GM12878 (cell line): ENCODE measurements at regions not wholly inside any gene's neighbourhood (a gene's known extent, or its start where the extent isn't known, plus 50 kb on each side); places are given as distances from the start of the nearest gene placed in this dataset.
"Not testable (repeated sequence)": the region's sequence is repeated elsewhere in the genome, so short reads cannot be mapped to it uniquely, and the experiment has no call there.

Experiments used
- ATAC-seq: fragments of 200-7000 bp; cut with Tn5 transposase; 3 replicates; pipeline ENCODE4 v1.9.1; 2020; ENCODE audit warnings: mild to moderate bottlenecking, moderate library complexity
- BruUV-seq: library from RNA; stranded (reverse); fragments of 400-500 nt; replicated peaks from 2 replicates; lab custom pipeline; 2021; lab: Mats Ljungman, UMichigan
- CTCF ChIA-PET: fragments of 300-600 bp; sonication (Branson Sonifier 250); formaldehyde crosslinking; extraction: SDS; loops from one replicate; lab custom pipeline; 2021; ENCODE audit warnings: inconsistent platforms; lab: Yijun Ruan, JAX
- POLR2A ChIA-PET: fragments of 350-600 bp; formaldehyde crosslinking; extraction: SDS; loops from one replicate; lab custom pipeline; 2021; ENCODE audit warnings: inconsistent platforms; lab: Charles Lee
- RAD21 ChIA-PET: fragments of 300-600 bp; sonication (Branson Sonifier 250); formaldehyde crosslinking; loops from one replicate; lab custom pipeline; 2023; ENCODE audit warnings: antibody characterized with exemption; ENCODE audit not compliant: unreplicated experiment; lab: Charles Lee
- SMC1A ChIA-PET: fragments of 300-600 bp; sonication (Branson Sonifier 250); formaldehyde crosslinking; loops from one replicate; lab custom pipeline; 2023; ENCODE audit not compliant: unreplicated experiment, uncharacterized antibody; lab: Charles Lee
- DNase-seq: peaks from one replicate; pipeline ENCODE4 v3.0.0-alpha.2; 2011; ENCODE audit warnings: low read depth, low spot score
- FAIRE-seq: peaks from 3 replicates; lab custom pipeline; 2011; peaks lifted over from hg19 to GRCh38; lab: Jason Lieb, UNC
- H2AFZ ChIP-seq: 2 replicates; pipeline ENCODE4 v1.6.0; 2011; ENCODE audit warnings: low read depth, low read length, control low read depth; ENCODE audit not compliant: control insufficient read depth
- H3K27ac ChIP-seq: 2 replicates; pipeline ENCODE4 v1.5.1; 2011; ENCODE audit warnings: control low read depth; ENCODE audit not compliant: control insufficient read depth, insufficient read depth
- H3K27me3 ChIP-seq, 2 experiments: replicated peaks in 1 of 2; 2 replicates each; pipeline versions ENCODE4 v1.6.0 to v1.6.1; 2011; ENCODE audit warnings: low read length in 1 of 2; ENCODE audit not compliant: control insufficient read depth in 2 of 2, insufficient read depth in 2 of 2
- H3K36me3 ChIP-seq, 2 experiments: 2 replicates each; pipeline ENCODE4 v1.5.1; 2011; ENCODE audit warnings: low read length in 1 of 2; ENCODE audit not compliant: control insufficient read depth in 2 of 2, insufficient read depth in 2 of 2
- H3K4me1 ChIP-seq: 2 replicates; pipeline ENCODE4 v1.6.1; 2011; ENCODE audit warnings: mild to moderate bottlenecking, low read length, moderate library complexity, mixed read lengths; ENCODE audit not compliant: control insufficient read depth, insufficient read depth
- H3K4me2 ChIP-seq: 2 replicates; pipeline ENCODE4 v1.6.0; 2011; ENCODE audit warnings: control low read depth; ENCODE audit not compliant: control insufficient read depth, insufficient read depth
- H3K4me3 ChIP-seq: fragments of 200-600 bp; sonication (generic); 2 replicates; pipeline ENCODE4 v1.5.1; 2016
- H3K79me2 ChIP-seq: 2 replicates; pipeline ENCODE4 v1.6.0; 2011; ENCODE audit warnings: low read length; ENCODE audit not compliant: control insufficient read depth, insufficient read depth
- H3K9ac ChIP-seq: 2 replicates; pipeline ENCODE4 v1.8.0; 2011; ENCODE audit warnings: low read length, control low read depth, mixed read lengths; ENCODE audit not compliant: control insufficient read depth, insufficient read depth
- H3K9me3 ChIP-seq: replicated peaks from 3 replicates; pipeline ENCODE4 v1.5.1; 2011; ENCODE audit warnings: mild to moderate bottlenecking, low read length; ENCODE audit not compliant: control insufficient read depth, insufficient read depth
- H4K20me1 ChIP-seq: 2 replicates; pipeline ENCODE4 v1.6.0; 2011; ENCODE audit not compliant: control insufficient read depth, insufficient read depth
- BCL11A ChIP-seq: IDR thresholded peaks from 2 replicates; pipeline ENCODE4 v1.6.1; 2011; ENCODE audit warnings: low read depth, low read length
- BRCA1 ChIP-seq: IDR thresholded peaks from 2 replicates; pipeline ENCODE4 v1.6.1; 2011; ENCODE audit warnings: low read depth, low read length, improper control_type of control experiment
- HDAC2 ChIP-seq: fragments of 200-600 bp; sonication (generic); IDR thresholded peaks from 2 replicates; pipeline ENCODE4 v1.6.1; 2017
- IKZF2 ChIP-seq, 2 experiments: fragments of 450-650 bp; IDR thresholded peaks; 2 replicates each; pipeline ENCODE4 v1.6.1; 2017; ENCODE audit warnings: mild to moderate bottlenecking in 2 of 2, moderate library complexity in 2 of 2
- KLF5 ChIP-seq: fragments of 450-650 bp; IDR thresholded peaks from 2 replicates; pipeline ENCODE4 v1.6.1; 2014; ENCODE audit warnings: mild to moderate bottlenecking; ENCODE audit not compliant: partially characterized antibody
- MYB ChIP-seq: fragments of 150-350 bp; IDR thresholded peaks from 2 replicates; pipeline ENCODE4 v1.6.1; 2014; ENCODE audit warnings: mild to moderate bottlenecking, low read depth, low read length, borderline replicate concordance
- NFYA ChIP-seq: IDR thresholded peaks from 2 replicates; pipeline ENCODE4 v1.6.1; 2011; ENCODE audit warnings: low read depth, mild to moderate bottlenecking, low read length, improper control_type of control experiment, borderline replicate concordance
- POLR2A ChIP-seq: IDR thresholded peaks from 2 replicates; pipeline ENCODE4 v1.6.1; 2011; ENCODE audit warnings: low read depth, mild to moderate bottlenecking, low read length
- RAD51 ChIP-seq: fragments of 450-650 bp; IDR thresholded peaks from 2 replicates; pipeline ENCODE4 v1.6.1; 2016; ENCODE audit warnings: moderate library complexity, mild to moderate bottlenecking, inconsistent platforms
- TAF1 ChIP-seq: IDR thresholded peaks from 2 replicates; pipeline ENCODE4 v1.6.1; 2011; ENCODE audit warnings: mild to moderate bottlenecking, low read depth, low read length, borderline replicate concordance
- TCF12 ChIP-seq: IDR thresholded peaks from 2 replicates; pipeline ENCODE4 v1.6.1; 2011; ENCODE audit warnings: low read depth, mild to moderate bottlenecking, low read length
- TCF7 ChIP-seq: IDR thresholded peaks from 2 replicates; pipeline ENCODE4 v1.6.1; 2014; ENCODE audit warnings: antibody characterized with exemption, borderline replicate concordance
- YY1 ChIP-seq: IDR thresholded peaks from 2 replicates; pipeline ENCODE4 v1.6.1; 2011; ENCODE audit warnings: low read depth, mild to moderate bottlenecking, low read length
- ZNF622 ChIP-seq: fragments of 450-650 bp; IDR thresholded peaks from 2 replicates; pipeline ENCODE4 v1.6.1; 2017; ENCODE audit warnings: mild to moderate bottlenecking, inconsistent platforms
- ZSCAN29 ChIP-seq: fragments of 450-650 bp; IDR thresholded peaks from 2 replicates; pipeline ENCODE4 v1.6.1; 2017; ENCODE audit warnings: mild to moderate bottlenecking, moderate library complexity
- WGBS: methylation state at CpG from one replicate; pipeline ENCODE4 v1.1.6; 2016; ENCODE audit warnings: low lambda C conversion rate; ENCODE audit not compliant: insufficient replicate concordance, insufficient coverage; ENCODE audit errors: missing lambda C conversion rate; 5-methylcytosine and 5-hydroxymethylcytosine counted together
- in situ Hi-C: fragments of 300-500 bp; cut with MboI; formaldehyde crosslinking; loops from 9 replicates; pipeline ENCODE4 v1.14.3; 2018; ENCODE audit warnings: mixed read lengths
- intact Hi-C: fragments of 100-400 bp; cut with micrococcal nuclease; formaldehyde crosslinking; loops from one replicate; pipeline ENCODE4 v1.14.2; 2022; ENCODE audit not compliant: unreplicated experiment
- TF ChIP-seq, protein P1 (sequence below): fragments of 450-650 bp; IDR thresholded peaks from 2 replicates; pipeline ENCODE4 v1.6.1; 2014; ENCODE audit warnings: mild to moderate bottlenecking
- TF ChIP-seq, protein P2 (sequence below): IDR thresholded peaks from 2 replicates; pipeline ENCODE4 v1.6.1; 2011; ENCODE audit warnings: borderline replicate concordance, low read depth, mild to moderate bottlenecking, moderate library complexity, mixed read lengths, low read length; ENCODE audit not compliant: insufficient read depth; ENCODE audit errors: extremely low read length

DNA sequence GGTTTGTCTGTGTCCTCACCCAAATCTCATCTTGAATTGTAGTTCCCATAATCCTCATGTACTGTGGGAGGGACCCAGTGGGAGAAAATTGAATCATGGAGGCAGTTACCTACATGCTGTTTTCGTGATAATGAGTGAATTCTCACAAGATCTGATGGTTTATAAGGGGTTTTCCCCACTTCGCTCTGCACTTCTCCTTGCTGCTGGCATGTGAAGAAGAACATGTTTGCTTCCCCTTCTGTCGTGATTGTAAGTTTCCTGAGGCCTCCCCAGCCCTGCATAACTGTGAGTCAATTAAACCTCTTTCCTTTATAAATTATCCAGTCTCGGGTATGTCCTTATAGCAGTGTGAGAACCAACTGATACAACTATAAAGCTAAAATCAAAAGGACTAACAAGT, 60.2 kb upstream of the RPL38 start:
- in situ Hi-C loops, intact Hi-C loops, H3K36me3 ChIP-seq, H3K4me3 ChIP-seq, BruUV-seq, ATAC-seq, H2AFZ ChIP-seq, FAIRE-seq, H4K20me1 ChIP-seq, SMC1A ChIA-PET, DNase-seq, H3K9ac ChIP-seq, H3K9me3 ChIP-seq, H3K79me2 ChIP-seq, POLR2A ChIA-PET, H3K4me1 ChIP-seq, H3K27me3 ChIP-seq, RAD21 ChIA-PET, H3K27ac ChIP-seq, H3K4me2 ChIP-seq, CTCF ChIA-PET: not testable (repeated sequence)
- 2% methylated on average over 4 of the region's 4 CpGs for WGBS

DNA sequence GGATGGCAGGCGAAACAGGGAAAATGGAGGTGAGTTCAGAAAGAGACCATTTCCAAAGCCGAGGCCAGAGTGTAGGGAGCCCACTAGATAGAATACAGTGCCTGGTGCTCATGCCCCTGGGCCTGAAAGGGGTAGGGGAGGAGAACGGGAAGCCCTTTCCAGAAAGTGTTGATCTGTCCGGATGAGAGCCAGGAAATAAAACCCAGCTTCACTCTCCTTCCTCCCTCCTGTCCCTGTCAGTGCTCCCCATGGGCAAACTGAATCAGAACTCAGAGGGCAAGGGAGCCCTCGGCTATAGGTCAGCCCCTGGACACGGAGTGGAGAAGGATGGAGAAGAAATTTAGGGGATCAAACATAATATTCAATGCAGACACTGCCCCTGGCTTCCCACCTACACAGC, 57.7 kb upstream of the RPL38 start:
- TF ChIP-seq KLF5 (no peak), ZNF622 (no peak), TAF1 (no peak), TCF7 (no peak), YY1 (no peak), RAD51 (no peak), TCF12 (no peak), BCL11A (no peak), ZSCAN29 (no peak), NFYA (no peak), MYB (no peak), BRCA1 (no peak), HDAC2 (no peak), IKZF2 (IDR thresholded peaks at IDR 0.05) (no peak), POLR2A (no peak)
- TF ChIP-seq, protein P1, sequence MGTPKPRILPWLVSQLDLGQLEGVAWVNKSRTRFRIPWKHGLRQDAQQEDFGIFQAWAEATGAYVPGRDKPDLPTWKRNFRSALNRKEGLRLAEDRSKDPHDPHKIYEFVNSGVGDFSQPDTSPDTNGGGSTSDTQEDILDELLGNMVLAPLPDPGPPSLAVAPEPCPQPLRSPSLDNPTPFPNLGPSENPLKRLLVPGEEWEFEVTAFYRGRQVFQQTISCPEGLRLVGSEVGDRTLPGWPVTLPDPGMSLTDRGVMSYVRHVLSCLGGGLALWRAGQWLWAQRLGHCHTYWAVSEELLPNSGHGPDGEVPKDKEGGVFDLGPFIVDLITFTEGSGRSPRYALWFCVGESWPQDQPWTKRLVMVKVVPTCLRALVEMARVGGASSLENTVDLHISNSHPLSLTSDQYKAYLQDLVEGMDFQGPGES: no peak
- TF ChIP-seq, protein P2, sequence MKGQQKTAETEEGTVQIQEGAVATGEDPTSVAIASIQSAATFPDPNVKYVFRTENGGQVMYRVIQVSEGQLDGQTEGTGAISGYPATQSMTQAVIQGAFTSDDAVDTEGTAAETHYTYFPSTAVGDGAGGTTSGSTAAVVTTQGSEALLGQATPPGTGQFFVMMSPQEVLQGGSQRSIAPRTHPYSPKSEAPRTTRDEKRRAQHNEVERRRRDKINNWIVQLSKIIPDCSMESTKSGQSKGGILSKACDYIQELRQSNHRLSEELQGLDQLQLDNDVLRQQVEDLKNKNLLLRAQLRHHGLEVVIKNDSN: no peak
- TF ChIP-seq, all 136 proteins: peak for 0
- no peak overlapping the region for H3K4me2 ChIP-seq
- no TSS peak for BruUV-seq
- H3K79me2 ChIP-seq: no peaks in the 10 kb centered on the region
- no peak for ATAC-seq
- POLR2A ChIA-PET: no interaction called here
- no peak overlapping the region for H3K4me3 ChIP-seq
- H3K36me3 ChIP-seq: no peaks in the 10 kb centered on the region
- intact Hi-C loops: no loop called here
- CTCF ChIA-PET: no interaction called here
- 2% methylated on average over 6 of the region's 6 CpGs for WGBS
- in situ Hi-C loops: no loop called here
- no peak for DNase-seq
- RAD21 ChIA-PET: no interaction called here
- SMC1A ChIA-PET: no interaction called here
- H3K4me1 ChIP-seq: no peaks in the 10 kb centered on the region
- no peak overlapping the region for H3K27ac ChIP-seq
- no peak overlapping the region for H3K9ac ChIP-seq
- H3K27me3 ChIP-seq: no peaks in the 10 kb centered on the region
- H4K20me1 ChIP-seq: no peaks in the 10 kb centered on the region
- H2AFZ ChIP-seq: no peak overlapping the region
- H3K9me3 ChIP-seq: peaks cover 2% of the 10 kb centered on the region; the same call in 1 of the 3 replicates
- FAIRE-seq: no peak
